ELF-1 (cell line): ENCODE measurements at regions not wholly inside any gene's neighbourhood (a gene's known extent, or its start where the extent isn't known, plus 50 kb on each side); places are given as distances from the start of the nearest gene placed in this dataset.
"Not testable (repeated sequence)": the region's sequence is repeated elsewhere in the genome, so short reads cannot be mapped to it uniquely, and the experiment has no call there.

Source experiments
- DNase-seq: peaks from one replicate; pipeline ENCODE4 v3.0.0-alpha.2; 2016; ENCODE audit warnings: low read depth, low spot score

- DNase-seq = no peak
Measured at GRCh38 chr1:242813490-242814091, 289.1 kb upstream of the PLD5 start.

DNA sequence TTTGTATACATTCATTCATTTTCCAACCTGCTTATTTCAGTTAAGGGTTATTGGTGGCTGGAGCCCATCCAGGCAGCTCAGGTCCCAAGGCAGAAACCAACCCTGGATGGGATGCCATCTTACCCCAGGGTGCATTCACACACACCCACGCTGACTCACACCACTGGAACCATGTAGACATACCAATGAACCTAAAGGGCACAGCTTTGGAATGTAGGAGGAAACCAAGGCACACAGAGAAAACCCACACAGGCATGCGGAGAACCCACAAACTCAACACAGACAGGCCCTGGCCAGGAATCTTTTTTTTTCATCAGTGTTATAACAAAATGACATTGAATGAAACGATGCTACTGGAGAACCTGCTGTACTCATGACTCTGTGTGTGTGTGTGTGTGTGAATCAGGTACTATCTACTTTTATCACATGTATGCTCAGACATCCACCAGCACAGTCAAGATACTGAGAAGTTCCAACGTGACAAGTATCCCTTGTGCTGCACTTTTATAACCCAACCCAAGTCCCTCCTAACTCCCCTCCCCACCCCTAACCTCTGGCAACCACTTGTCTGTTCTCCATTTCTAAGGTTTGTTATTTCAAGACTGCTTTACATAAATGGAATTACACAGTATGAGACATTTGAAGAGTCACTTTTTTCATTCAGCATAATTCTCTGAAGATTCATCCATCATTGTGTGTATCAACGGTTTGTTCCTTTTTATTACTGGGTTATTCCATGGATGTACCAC is 286.8 kb upstream of the PLD5 start:
- DNase-seq = no peak

DNA sequence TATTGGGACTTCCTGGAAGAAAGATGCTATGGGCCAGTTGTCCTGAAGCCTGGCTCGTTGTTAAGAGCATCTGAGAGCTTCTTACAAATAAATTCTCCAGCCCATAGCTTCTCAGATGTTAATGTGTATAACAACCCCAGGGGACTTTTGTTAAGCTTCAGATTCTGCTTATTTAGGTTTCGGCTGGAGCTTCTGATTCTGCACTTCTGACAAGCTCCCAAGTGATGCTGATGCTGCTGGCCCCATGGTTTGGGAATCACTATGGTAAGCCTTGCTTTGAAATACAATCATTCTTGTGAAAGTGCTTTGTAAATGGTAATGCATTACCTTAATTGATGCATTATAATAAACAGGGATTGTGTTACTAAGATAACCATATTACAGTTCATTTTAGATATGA is 281.8 kb upstream of the PLD5 start:
- no peak for DNase-seq

DNA sequence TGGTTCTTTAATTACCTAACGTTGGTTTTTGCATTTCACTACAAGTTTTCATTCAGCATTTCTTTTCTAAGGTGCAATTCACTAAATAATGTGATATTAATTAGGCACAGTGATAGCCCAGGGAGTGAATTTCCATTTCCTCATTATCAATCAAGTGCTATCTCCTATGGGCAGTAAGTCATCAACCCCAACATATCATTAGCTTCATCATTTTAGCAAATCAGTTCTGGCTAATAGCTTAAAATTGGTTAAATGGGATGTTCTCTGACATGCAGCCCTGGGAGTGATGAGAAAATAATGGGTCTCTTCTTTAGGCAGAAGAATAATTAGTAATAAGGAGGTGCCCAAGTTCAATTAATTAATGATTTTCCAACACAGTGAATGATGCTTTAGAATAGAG is 280.9 kb upstream of the PLD5 start:
- not testable (repeated sequence) for DNase-seq

- DNase-seq = no peak
Measured at GRCh38 chr1:242802973-242803372, 278.5 kb upstream of the PLD5 start.

- no peak for DNase-seq
Measured at GRCh38 chr1:242800521-242800920, 276.0 kb upstream of the PLD5 start.

GRCh38 chr1:242797856-242798255 is 273.4 kb upstream of the PLD5 start:
- DNase-seq = no peak

GRCh38 chr1:242788771-242789170 is 264.3 kb upstream of the PLD5 start:
- no peak for DNase-seq

DNA sequence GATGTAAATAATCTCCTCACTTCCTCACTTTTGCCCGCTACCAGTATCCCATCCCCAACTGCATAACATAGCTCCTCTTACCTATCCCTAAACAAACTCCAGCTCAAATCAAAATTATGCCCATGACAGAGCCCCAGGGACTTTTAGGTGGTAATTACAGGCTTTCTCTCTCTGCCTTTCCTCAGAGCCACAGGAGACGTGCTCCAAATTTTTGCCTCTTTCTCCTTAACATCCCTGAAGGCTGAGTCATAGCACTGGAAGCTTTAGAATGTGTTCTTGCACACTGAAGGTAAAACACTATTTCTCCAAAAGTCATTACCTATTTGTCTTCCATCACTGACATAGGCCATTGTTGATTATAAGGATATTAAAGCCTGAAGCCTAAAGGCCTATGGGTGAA is 263.5 kb upstream of the PLD5 start:
- peak; percentile 76 for DNase-seq

GRCh38 chr1:242784807-242785206 is 260.3 kb upstream of the PLD5 start:
- no peak for DNase-seq

DNA sequence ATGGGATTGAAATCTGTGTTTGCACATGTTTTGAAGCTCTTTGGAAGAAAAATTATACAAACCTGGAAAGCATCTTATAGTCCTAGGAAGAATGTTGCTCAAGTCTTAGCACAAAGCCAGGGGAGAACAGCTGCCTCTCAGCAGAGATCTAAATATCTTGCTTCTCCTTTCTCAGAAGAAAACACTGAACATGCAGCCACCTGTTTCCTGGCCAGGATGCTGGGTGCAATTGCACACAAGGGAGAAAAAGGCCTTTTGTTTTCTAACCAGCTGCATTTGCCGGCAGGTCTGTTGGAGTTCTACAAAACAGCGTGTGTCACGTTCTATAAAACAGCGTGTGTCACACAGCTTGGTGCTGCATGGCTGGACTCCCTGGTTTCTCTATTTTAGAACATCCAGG is 259.6 kb upstream of the PLD5 start:
- DNase-seq = no peak

GRCh38 chr1:242774256-242774655 is 249.8 kb upstream of the PLD5 start:
- DNase-seq = no peak

DNA sequence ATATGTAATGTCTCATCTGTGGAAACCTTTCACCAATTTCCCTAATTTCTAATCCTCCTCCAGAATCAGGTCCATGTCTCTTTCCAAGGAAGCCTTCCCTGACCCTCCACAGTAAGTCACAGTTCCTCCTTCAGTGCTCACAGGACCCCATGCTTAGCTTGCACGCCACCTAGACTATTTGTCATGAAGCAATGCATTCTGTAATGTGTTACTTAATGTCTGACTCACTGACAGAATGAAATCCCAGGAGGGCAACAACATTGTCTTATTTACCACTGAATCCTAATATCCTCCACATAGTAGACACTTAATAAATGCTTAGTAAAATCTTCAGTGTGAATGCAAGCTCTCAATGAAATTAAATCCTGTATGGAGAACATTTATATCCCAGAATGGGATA is 245.9 kb upstream of the PLD5 start:
- no peak for DNase-seq

GRCh38 chr1:242764161-242764560 is 239.7 kb upstream of the PLD5 start:
- no peak for DNase-seq

DNA sequence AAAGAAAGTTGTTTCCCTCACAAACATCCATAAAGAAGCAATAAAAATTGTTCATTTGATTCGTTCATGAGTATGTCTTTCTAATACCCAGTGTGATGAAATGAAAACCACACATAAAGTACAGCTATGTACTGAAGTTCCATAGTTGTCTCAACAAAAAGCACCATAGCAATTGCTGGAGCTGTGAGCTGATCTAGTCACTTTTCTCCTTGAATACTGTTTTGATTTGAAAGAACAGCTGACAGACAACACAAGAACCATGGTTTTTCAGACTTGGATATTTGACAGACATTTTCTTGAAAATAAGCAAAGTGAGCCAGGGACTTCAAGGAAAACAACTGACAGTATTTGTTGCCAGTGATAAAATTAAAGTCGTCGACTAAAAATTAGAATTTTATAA is 237.1 kb upstream of the PLD5 start:
- no peak for DNase-seq

DNA sequence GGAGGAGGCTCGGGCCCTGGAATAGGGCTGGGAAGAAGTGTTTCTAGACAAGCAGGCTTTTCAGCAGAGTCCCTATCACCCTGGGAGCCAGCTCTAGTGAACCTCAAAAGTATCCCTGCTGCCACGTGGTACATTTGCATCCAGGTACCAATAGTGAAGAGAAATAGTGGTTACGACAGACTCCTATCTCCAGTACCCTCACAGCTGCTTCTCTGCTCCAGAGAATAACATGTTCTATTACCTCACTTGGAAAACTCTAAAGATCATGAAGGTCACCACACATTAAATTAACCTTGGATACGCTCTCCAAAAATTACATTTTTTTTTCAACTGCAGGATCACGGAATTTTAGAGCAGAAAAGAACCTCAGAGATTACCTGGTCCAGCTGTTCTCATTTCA is 230.4 kb upstream of the PLD5 start:
- DNase-seq = no peak

- no peak for DNase-seq
Measured at GRCh38 chr1:242754125-242754524, 229.6 kb upstream of the PLD5 start.

GRCh38 chr1:242747233-242747632 is 222.7 kb upstream of the PLD5 start:
- no peak for DNase-seq

GRCh38 chr1:242745079-242745478 is 220.6 kb upstream of the PLD5 start:
- DNase-seq = no peak

- DNase-seq = no peak
Measured at GRCh38 chr1:242743983-242744780, 219.7 kb upstream of the PLD5 start.

GRCh38 chr1:242738702-242739645 is 214.5 kb upstream of the PLD5 start:
- DNase-seq = no peak

DNA sequence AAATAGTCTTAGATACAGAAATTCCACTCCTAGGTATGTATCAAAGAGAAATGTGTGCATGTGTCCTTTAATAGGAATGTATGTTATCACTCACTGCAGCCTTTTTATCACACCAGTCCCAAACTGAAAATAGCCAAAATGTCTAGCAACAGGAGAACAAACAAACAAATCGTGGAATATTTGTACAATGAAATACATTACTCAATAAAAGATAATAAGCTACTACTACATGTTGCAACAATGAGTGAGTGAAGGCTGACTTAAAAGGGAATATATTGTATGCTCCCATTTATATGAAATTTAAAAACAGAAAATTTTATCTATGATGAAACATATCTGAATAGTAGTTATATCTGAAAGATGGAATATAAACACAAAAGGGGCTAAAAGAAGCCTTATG is 212.1 kb upstream of the PLD5 start:
- DNase-seq = no peak
